ENCODE measurements at regions not wholly inside any gene's neighbourhood (a gene's known extent, or its start where the extent isn't known, plus 50 kb on each side); places are given as distances from the start of the nearest gene placed in this dataset.

GRCh38 chr15:38049891-38050290, 115.5 kb downstream of the TMCO5A start:
- H3F3A ChIP-seq (ENCODE audit: insufficient read depth), result no peaks in the 10 kb centered on the region
- H3K4me2 ChIP-seq (ENCODE audit: low read depth, low read length, poor library complexity, severe bottlenecking), result no peak overlapping the region
- no peak overlapping the region for H3K27ac ChIP-seq (ENCODE audit: low read depth, low read length)
- no peaks in the 10 kb centered on the region for H4K20me1 ChIP-seq (ENCODE audit: low read depth, low read length)
- no peaks in the 10 kb centered on the region for H3K27me3 ChIP-seq (ENCODE audit: low read length)
- no peak overlapping the region for H3K9ac ChIP-seq (ENCODE audit: low read length)
- H3K4me3 ChIP-seq (ENCODE audit: insufficient read depth, low read length, poor library complexity, severe bottlenecking), result no peak overlapping the region
- H3K36me3 ChIP-seq (ENCODE audit: low read length), result no peaks in the 10 kb centered on the region
- TF ChIP-seq, protein P1, sequence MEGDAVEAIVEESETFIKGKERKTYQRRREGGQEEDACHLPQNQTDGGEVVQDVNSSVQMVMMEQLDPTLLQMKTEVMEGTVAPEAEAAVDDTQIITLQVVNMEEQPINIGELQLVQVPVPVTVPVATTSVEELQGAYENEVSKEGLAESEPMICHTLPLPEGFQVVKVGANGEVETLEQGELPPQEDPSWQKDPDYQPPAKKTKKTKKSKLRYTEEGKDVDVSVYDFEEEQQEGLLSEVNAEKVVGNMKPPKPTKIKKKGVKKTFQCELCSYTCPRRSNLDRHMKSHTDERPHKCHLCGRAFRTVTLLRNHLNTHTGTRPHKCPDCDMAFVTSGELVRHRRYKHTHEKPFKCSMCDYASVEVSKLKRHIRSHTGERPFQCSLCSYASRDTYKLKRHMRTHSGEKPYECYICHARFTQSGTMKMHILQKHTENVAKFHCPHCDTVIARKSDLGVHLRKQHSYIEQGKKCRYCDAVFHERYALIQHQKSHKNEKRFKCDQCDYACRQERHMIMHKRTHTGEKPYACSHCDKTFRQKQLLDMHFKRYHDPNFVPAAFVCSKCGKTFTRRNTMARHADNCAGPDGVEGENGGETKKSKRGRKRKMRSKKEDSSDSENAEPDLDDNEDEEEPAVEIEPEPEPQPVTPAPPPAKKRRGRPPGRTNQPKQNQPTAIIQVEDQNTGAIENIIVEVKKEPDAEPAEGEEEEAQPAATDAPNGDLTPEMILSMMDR (IDR thresholded peaks at IDR 0.05; ENCODE audit: insufficient read depth, low read length, poor library complexity, severe bottlenecking), result no peak
- H3K9me2 ChIP-seq (replicated peaks; ENCODE audit: insufficient read depth, low read length), result no peaks in the 10 kb centered on the region
- H3K79me2 ChIP-seq (ENCODE audit: insufficient read depth, low read length), result no peaks in the 10 kb centered on the region
- no peaks in the 10 kb centered on the region for H3K9me3 ChIP-seq (ENCODE audit: insufficient read depth, low read length)
- no peak overlapping the region for H2AFZ ChIP-seq (ENCODE audit: low read depth, low read length, severe bottlenecking)

- no peak overlapping the region for H3K4me2 ChIP-seq (ENCODE audit: low read depth, low read length, poor library complexity, severe bottlenecking)
- no peaks in the 10 kb centered on the region for H3K9me3 ChIP-seq (ENCODE audit: insufficient read depth, low read length)
- H3K36me3 ChIP-seq (ENCODE audit: low read length), result no peaks in the 10 kb centered on the region
- no peaks in the 10 kb centered on the region for H3K9me2 ChIP-seq (replicated peaks; ENCODE audit: insufficient read depth, low read length)
- H4K20me1 ChIP-seq (ENCODE audit: low read depth, low read length), result no peaks in the 10 kb centered on the region
- TF ChIP-seq, protein P1 (IDR thresholded peaks at IDR 0.05; ENCODE audit: insufficient read depth, low read length, poor library complexity, severe bottlenecking), result no peak
- no peak for TF ChIP-seq EZH2phosphoT487 (conservative IDR thresholded peaks at IDR 0.05; ENCODE audit: low read length)
- no peak overlapping the region for H2AFZ ChIP-seq (ENCODE audit: low read depth, low read length, severe bottlenecking)
- H3F3A ChIP-seq (ENCODE audit: insufficient read depth), result no peaks in the 10 kb centered on the region
- H3K9ac ChIP-seq (ENCODE audit: low read length), result no peak overlapping the region
- no peaks in the 10 kb centered on the region for H3K27me3 ChIP-seq (ENCODE audit: low read length)
- no peak overlapping the region for H3K4me3 ChIP-seq (ENCODE audit: insufficient read depth, low read length, poor library complexity, severe bottlenecking)
- H3K27ac ChIP-seq (ENCODE audit: low read depth, low read length), result no peak overlapping the region
- H3K79me2 ChIP-seq (ENCODE audit: insufficient read depth, low read length), result no peaks in the 10 kb centered on the region
These were observed 116.3 kb downstream of the TMCO5A start for GRCh38 chr15:38050529-38051448.

DNA sequence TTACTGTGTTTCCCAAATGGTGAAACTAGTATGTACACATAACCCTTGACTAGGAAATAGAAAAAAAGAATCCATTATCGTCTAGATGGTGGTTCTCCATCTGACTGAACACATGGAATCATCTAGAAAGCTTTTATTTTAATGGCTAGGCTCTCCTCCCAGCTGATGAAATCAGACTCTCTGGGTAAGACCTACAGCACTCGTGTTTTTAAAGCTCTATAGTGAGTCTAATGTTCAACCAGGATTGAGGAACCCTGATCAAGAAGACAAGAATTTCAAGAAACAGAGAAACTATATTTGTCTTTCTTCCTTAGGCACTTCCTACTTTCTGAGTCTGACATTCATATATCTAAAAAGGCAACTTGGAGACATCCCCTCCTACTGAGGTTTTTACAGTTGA, 118.8 kb downstream of the TMCO5A start:
- Histone ChIP-seq H2AFZ (ENCODE audit: low read depth, low read length, severe bottlenecking) (no peak overlapping the region), H3K27ac (ENCODE audit: low read depth, low read length) (no peak overlapping the region)
- TF ChIP-seq EZH2phosphoT487 (conservative IDR thresholded peaks at IDR 0.05; ENCODE audit: low read length), result no peak
- TF ChIP-seq, protein P1 (IDR thresholded peaks at IDR 0.05; ENCODE audit: insufficient read depth, low read length, poor library complexity, severe bottlenecking), result no peak

More for the DNA sequence above, 118.8 kb downstream of the TMCO5A start:
- no peaks in the 10 kb centered on the region for H3K9me3 ChIP-seq (ENCODE audit: insufficient read depth, low read length)
- no peaks in the 10 kb centered on the region for H4K20me1 ChIP-seq (ENCODE audit: low read depth, low read length)
- H3K36me3 ChIP-seq (ENCODE audit: low read length), result no peaks in the 10 kb centered on the region
- H3K9me2 ChIP-seq (replicated peaks; ENCODE audit: insufficient read depth, low read length), result no peaks in the 10 kb centered on the region
- H3K79me2 ChIP-seq (ENCODE audit: insufficient read depth, low read length), result no peaks in the 10 kb centered on the region
- no peaks in the 10 kb centered on the region for H3F3A ChIP-seq (ENCODE audit: insufficient read depth)
- H3K9ac ChIP-seq (ENCODE audit: low read length), result no peak overlapping the region
- no peak overlapping the region for H3K4me2 ChIP-seq (ENCODE audit: low read depth, low read length, poor library complexity, severe bottlenecking)
- no peaks in the 10 kb centered on the region for H3K27me3 ChIP-seq (ENCODE audit: low read length)
- H3K4me3 ChIP-seq (ENCODE audit: insufficient read depth, low read length, poor library complexity, severe bottlenecking), result no peak overlapping the region
